Lower leg skin (tissue), 4 donors: ENCODE measurements at regions not wholly inside any gene's neighbourhood (a gene's known extent, or its start where the extent isn't known, plus 50 kb on each side); places are given as distances from the start of the nearest gene placed in this dataset.

ENCODE experiments used
- DNase-seq, 2 donors: peaks; one replicate each; pipeline ENCODE4 v3.0.0-alpha.2; 2019; ENCODE audit warnings: low spot score in 2 of 2
- H3K4me3 ChIP-seq: fragments of 200-600 bp; sonication (generic); 2 replicates; pipeline ENCODE4 v1.5.1; 2017; ENCODE audit warnings: mild to moderate bottlenecking, low read depth; ENCODE audit not compliant: poor library complexity, severe bottlenecking
- CTCF ChIP-seq, 3 donors: fragments of 450-650 bp; IDR thresholded peaks; one replicate each; pipeline ENCODE4 v1.5.1; 2016; ENCODE audit warnings: antibody characterized with exemption in 3 of 3, mild to moderate bottlenecking in 3 of 3, moderate library complexity in 2 of 3
- POLR2A ChIP-seq, 2 donors: fragments of 450-650 bp; IDR thresholded peaks; one replicate each; pipeline ENCODE4 v1.6.1; 2016 to 2017; ENCODE audit warnings: antibody characterized with exemption in 2 of 2, mild to moderate bottlenecking in 1 of 2, moderate library complexity in 1 of 2
- WGBS, 2 donors: methylation state at CpG; one replicate each; pipeline ENCODE4 v1.1.5; 2018; 5-methylcytosine and 5-hydroxymethylcytosine counted together
- intact Hi-C: fragments of 100-400 bp; cut with DNase I; formaldehyde crosslinking; loops from one replicate; pipeline ENCODE4 v1.15.0; 2023; ENCODE audit warnings: low total_unique reads

DNA sequence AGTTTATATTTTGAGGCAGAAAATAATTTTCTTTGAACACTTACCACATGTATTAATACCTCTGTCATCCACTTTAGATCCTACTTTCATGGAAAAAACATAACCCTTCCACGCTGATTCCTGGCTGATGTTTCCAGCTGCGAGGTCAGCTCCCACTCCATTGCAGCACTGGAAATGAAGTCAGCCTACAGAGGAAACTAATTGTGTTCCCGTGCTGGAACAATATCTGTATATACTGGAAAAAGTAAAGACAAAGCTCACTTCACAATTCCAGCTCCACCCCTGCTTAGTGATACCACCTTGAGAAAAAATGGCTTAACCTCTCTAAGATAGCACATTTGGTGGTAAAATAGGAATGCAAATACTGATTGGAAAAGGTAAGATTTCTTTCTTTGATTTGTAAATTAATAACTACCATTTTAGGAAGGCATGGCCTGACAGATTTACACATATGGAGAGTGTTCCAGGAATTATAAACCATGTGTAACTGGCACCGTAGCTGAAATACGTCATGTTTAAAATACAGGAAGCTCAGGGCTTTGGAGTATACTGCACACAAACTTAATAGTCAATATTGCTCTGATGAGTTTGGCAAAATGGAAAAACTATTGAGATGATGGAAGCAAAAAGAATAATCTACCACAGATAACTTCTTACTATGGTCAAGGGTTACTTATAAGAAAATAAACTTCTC is 90.0 kb downstream of the TRIB2 start:
- WGBS, 2 donors, result 63 to 74% methylated on average over 5 of the region's 5 CpGs
- no peak overlapping the region for H3K4me3 ChIP-seq
- no peak for DNase-seq
- intact Hi-C loops, result no loop called here
- TF ChIP-seq CTCF (IDR thresholded peaks at IDR 0.05) (no peak), POLR2A (IDR thresholded peaks at IDR 0.05) (no peak)

DNA sequence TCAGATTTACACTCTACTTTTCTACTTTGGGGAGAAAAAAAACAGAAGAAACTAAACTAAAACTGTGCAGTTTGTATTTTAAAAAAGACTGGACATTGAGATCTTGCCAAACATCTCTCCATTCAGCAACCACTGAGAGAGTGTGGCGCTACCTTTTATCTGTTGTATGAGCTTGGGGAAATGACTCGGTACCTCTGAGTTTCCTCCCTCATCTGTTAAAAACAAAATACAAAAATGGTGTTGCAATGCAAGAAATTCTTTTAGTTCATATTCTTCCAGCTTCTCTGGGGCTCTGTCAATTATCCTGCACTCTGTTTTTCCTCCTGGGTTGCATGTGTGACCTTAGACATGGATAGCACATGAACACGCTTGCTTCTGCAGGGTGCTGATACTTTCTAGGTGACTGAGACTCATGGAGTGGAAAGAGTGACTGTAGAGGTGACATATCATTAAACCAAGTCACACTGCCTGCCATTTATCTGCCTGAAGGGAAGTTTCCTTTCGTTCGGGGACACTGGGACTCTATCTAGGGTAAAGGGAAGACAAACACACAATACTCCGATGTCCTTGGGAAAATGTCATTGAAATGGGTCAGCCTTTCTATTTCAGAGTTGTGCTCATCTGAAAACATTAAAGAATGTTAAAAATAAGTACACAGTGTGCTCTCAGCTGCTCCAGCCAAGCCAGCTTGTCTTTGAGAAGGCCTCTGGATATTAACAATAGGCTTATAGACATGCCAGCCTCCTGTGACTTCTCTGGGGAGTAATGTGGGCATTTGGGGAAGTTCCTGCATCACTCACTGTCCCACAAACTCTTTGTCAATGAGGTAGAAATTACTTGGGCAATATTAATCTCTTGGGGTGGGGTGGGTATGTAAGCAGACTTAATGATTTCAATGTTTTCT is 91.4 kb downstream of the TRIB2 start:
- DNase-seq, result no peak
- TF ChIP-seq POLR2A (IDR thresholded peaks at IDR 0.05), result no peak
- no peak for TF ChIP-seq CTCF (IDR thresholded peaks at IDR 0.05)
- intact Hi-C loops, result no loop called here
- no peak overlapping the region for H3K4me3 ChIP-seq
- 70 to 74% methylated on average over 6 of the region's 6 CpGs for WGBS, 2 donors

- no peak overlapping the region for H3K4me3 ChIP-seq
- WGBS, 2 donors, result 70 to 78% methylated on average over 4 of the region's 4 CpGs
- intact Hi-C loops, result no loop called here
- DNase-seq, result no peak
- TF ChIP-seq POLR2A (IDR thresholded peaks at IDR 0.05) (no peak), CTCF (IDR thresholded peaks at IDR 0.05) (no peak)
These were observed 92.8 kb downstream of the TRIB2 start for GRCh38 chr2:12809526-12809925.

DNA sequence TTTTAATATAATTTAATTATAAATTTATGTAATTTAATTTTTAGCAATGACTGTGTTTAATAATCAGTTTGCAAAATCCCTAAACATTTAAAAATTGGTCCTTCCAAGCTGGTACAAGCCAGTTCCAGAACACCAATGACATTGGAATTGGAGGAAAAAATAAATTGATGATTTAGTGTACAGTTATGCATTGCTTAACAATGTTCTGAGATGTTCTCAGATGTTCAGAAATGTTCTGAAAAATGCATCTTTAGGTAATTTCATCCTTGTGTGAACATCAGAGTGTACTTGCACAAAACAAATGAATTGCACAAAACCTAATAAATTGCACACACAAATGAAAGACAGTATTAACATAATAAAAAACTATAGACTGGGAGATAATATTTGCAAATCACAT is 95.2 kb downstream of the TRIB2 start:
- intact Hi-C loops, result no loop called here
- H3K4me3 ChIP-seq, result no peak overlapping the region
- TF ChIP-seq POLR2A (IDR thresholded peaks at IDR 0.05), result no peak
- TF ChIP-seq CTCF (IDR thresholded peaks at IDR 0.05), result no peak
- no peak for DNase-seq

- TF ChIP-seq POLR2A (IDR thresholded peaks at IDR 0.05), result no peak
- no peak for TF ChIP-seq CTCF (IDR thresholded peaks at IDR 0.05)
- DNase-seq, result no peak
- intact Hi-C loops, result no loop called here
These were observed 96.4 kb downstream of the TRIB2 start for GRCh38 chr2:12813166-12813565.

More at GRCh38 chr2:12813166-12813565, 96.4 kb downstream of the TRIB2 start:
- no peak overlapping the region for H3K4me3 ChIP-seq
